PC-3 (cell line): ENCODE measurements at regions not wholly inside any gene's neighbourhood (a gene's known extent, or its start where the extent isn't known, plus 50 kb on each side); places are given as distances from the start of the nearest gene placed in this dataset.

Source experiments
- ATAC-seq: fragments of 200-7000 bp; cut with Tn5 transposase; 2 replicates; pipeline ENCODE4 v1.9.1; 2020; ENCODE audit warnings: mild to moderate bottlenecking, moderate library complexity
- BruUV-seq: library from RNA; stranded (reverse); fragments of 400-500 nt; replicated peaks from 2 replicates; lab custom pipeline; 2021; lab: Mats Ljungman, UMichigan
- CTCF ChIA-PET: fragments of 300-600 bp; sonication (Branson Sonifier 250); formaldehyde crosslinking; loops from one replicate; lab custom pipeline; 2022; ENCODE audit warnings: antibody characterized with exemption; lab: Charles Lee
- POLR2A ChIA-PET: fragments of 300-600 bp; sonication (Branson Sonifier 250); formaldehyde crosslinking; loops from one replicate; lab custom pipeline; 2022; ENCODE audit warnings: antibody characterized with exemption; ENCODE audit not compliant: unreplicated experiment; lab: Charles Lee
- DNase-seq: peaks from one replicate; pipeline ENCODE4 v3.0.0-alpha.2; 2015
- H2AFZ ChIP-seq: fragments of 300-600 bp; sonication (generic); 2 replicates; pipeline ENCODE4 v1.6.0; 2016; ENCODE audit warnings: antibody characterized with exemption, low read length
- H3F3A ChIP-seq: fragments of 300-600 bp; sonication (generic); one replicate; pipeline ENCODE4 v1.6.0; 2017; ENCODE audit warnings: antibody characterized with exemption, low read length, control low read depth, mild to moderate bottlenecking; ENCODE audit not compliant: unreplicated experiment
- H3K27ac ChIP-seq: fragments of 300-600 bp; sonication (generic); 2 replicates; pipeline ENCODE4 v1.5.1; 2016; ENCODE audit warnings: mild to moderate bottlenecking, low read length
- H3K27me3 ChIP-seq: fragments of 300-600 bp; sonication (generic); 2 replicates; pipeline ENCODE4 v1.6.1; 2016; ENCODE audit warnings: low read length, mixed read lengths
- H3K36me3 ChIP-seq: fragments of 300-600 bp; sonication (generic); 2 replicates; pipeline ENCODE4 v1.6.1; 2016; ENCODE audit warnings: low read depth, mixed run types, low read length, mixed read lengths
- H3K4me1 ChIP-seq: fragments of 300-600 bp; sonication (generic); 2 replicates; pipeline ENCODE4 v1.5.1; 2016; ENCODE audit warnings: low read length; ENCODE audit not compliant: insufficient read depth
- H3K4me2 ChIP-seq: fragments of 300-600 bp; sonication (generic); 2 replicates; pipeline ENCODE4 v1.6.0; 2016; ENCODE audit warnings: low read length
- H3K4me3 ChIP-seq: fragments of 300-600 bp; sonication (generic); 2 replicates; pipeline ENCODE4 v1.5.1; 2016; ENCODE audit warnings: mild to moderate bottlenecking, low read length, mixed read lengths
- H3K79me2 ChIP-seq: fragments of 300-600 bp; sonication (generic); 2 replicates; pipeline ENCODE4 v1.6.1; 2017; ENCODE audit warnings: low read length, mixed read lengths
- H3K9ac ChIP-seq: fragments of 300-600 bp; sonication (generic); 2 replicates; pipeline ENCODE4 v1.6.0; 2016; ENCODE audit warnings: mild to moderate bottlenecking, low read length
- H3K9me2 ChIP-seq: fragments of 300-600 bp; sonication (generic); replicated peaks from 2 replicates; pipeline ENCODE4 v1.6.1; 2016; ENCODE audit warnings: mixed run types, low read length, mixed read lengths
- H3K9me3 ChIP-seq: fragments of 300-600 bp; sonication (generic); 2 replicates; pipeline ENCODE4 v1.6.1; 2016; ENCODE audit warnings: low read length, mixed read lengths
- H4K20me1 ChIP-seq: fragments of 300-600 bp; sonication (generic); 2 replicates; pipeline ENCODE4 v1.6.1; 2016; ENCODE audit warnings: low read length, mixed read lengths
- CTCF ChIP-seq: fragments of 300-600 bp; sonication (generic); conservative IDR thresholded peaks from 2 replicates; pipeline ENCODE4 v1.5.1; 2017; ENCODE audit warnings: antibody characterized with exemption, low read depth, mild to moderate bottlenecking, low read length
- EZH2 ChIP-seq: fragments of 300-600 bp; sonication (generic); IDR thresholded peaks from one replicate; pipeline ENCODE4 v1.6.1; 2017; ENCODE audit warnings: antibody characterized with exemption, mild to moderate bottlenecking, low read length; ENCODE audit not compliant: unreplicated experiment
- EZH2phosphoT487 ChIP-seq: fragments of 300-600 bp; sonication (generic); IDR thresholded peaks from 2 replicates; pipeline ENCODE4 v1.6.1; 2018; ENCODE audit warnings: mild to moderate bottlenecking, antibody characterized with exemption, low read length, borderline replicate concordance
- intact Hi-C: fragments of 100-400 bp; cut with micrococcal nuclease; formaldehyde crosslinking; loops from 2 replicates; pipeline ENCODE4 v1.9.0; 2023

GRCh38 chr15:69852916-69853315 is 244.8 kb downstream of the TLE3 start:
- H3K9ac ChIP-seq: 0 out of 2 replicates have a peak overlapping the region, but pooled peaks have one; percentile 4
- peak overlapping the region; percentile 59; the same call in 1 of the 2 replicates for H2AFZ ChIP-seq
- H3K4me3 ChIP-seq: peak overlapping the region; percentile 16; the same call in 1 of the 2 replicates
- H3K9me3 ChIP-seq: no peaks in the 10 kb centered on the region
- H4K20me1 ChIP-seq: no peaks in the 10 kb centered on the region
- no peaks in the 10 kb centered on the region for H3K27me3 ChIP-seq
- TF ChIP-seq EZH2phosphoT487 (no peak), EZH2 (no peak), CTCF (no peak)
- no peaks in the 10 kb centered on the region for H3K9me2 ChIP-seq
- H3K79me2 ChIP-seq: no peaks in the 10 kb centered on the region
- no TSS peak for BruUV-seq
- ATAC-seq: no peak
- POLR2A ChIA-PET: no interaction called here
- DNase-seq: no peak
- H3K36me3 ChIP-seq: no peaks in the 10 kb centered on the region
- H3K27ac ChIP-seq: peak overlapping the region; percentile 55
- intact Hi-C loops: no loop called here
- H3K4me2 ChIP-seq: peak overlapping the region; percentile 71
- H3F3A ChIP-seq: peaks cover 7% of the 10 kb centered on the region
- H3K4me1 ChIP-seq: peaks cover 31% of the 10 kb centered on the region
- CTCF ChIA-PET: no interaction called here

- H3K9ac ChIP-seq: 0 out of 2 replicates have a peak overlapping the region, but pooled peaks have one; percentile 4
- CTCF ChIA-PET: no interaction called here
- ATAC-seq: peak; percentile 71
Observed at GRCh38 chr15:69853544-69853951, 244.2 kb downstream of the TLE3 start.

More at GRCh38 chr15:69853544-69853951, 244.2 kb downstream of the TLE3 start:
- peak overlapping the region; percentile 59 for H3K27ac ChIP-seq
- peaks cover 31% of the 10 kb centered on the region for H3K4me1 ChIP-seq
- no peaks in the 10 kb centered on the region for H3K27me3 ChIP-seq
- peak overlapping the region; percentile 71 for H3K4me2 ChIP-seq
- intact Hi-C loops: no loop called here
- H4K20me1 ChIP-seq: no peaks in the 10 kb centered on the region
- H3K9me3 ChIP-seq: no peaks in the 10 kb centered on the region
- no TSS peak for BruUV-seq
- TF ChIP-seq EZH2phosphoT487 (no peak), EZH2 (no peak), CTCF (no peak)
- no peaks in the 10 kb centered on the region for H3K9me2 ChIP-seq
- H3K36me3 ChIP-seq: no peaks in the 10 kb centered on the region
- peaks cover 7% of the 10 kb centered on the region for H3F3A ChIP-seq
- no peaks in the 10 kb centered on the region for H3K79me2 ChIP-seq
- peak overlapping the region; percentile 16; the same call in 1 of the 2 replicates for H3K4me3 ChIP-seq
- POLR2A ChIA-PET: no interaction called here
- H2AFZ ChIP-seq: peak overlapping the region; percentile 59; the same call in 1 of the 2 replicates
- peak; percentile 93 for DNase-seq
